PC-3 (cell line): ENCODE measurements at regions not wholly inside any gene's neighbourhood (a gene's known extent, or its start where the extent isn't known, plus 50 kb on each side); places are given as distances from the start of the nearest gene placed in this dataset.

Experiments used
- CTCF ChIP-seq: fragments of 300-600 bp; sonication (generic); conservative IDR thresholded peaks from 2 replicates; pipeline ENCODE4 v1.5.1; 2017; ENCODE audit warnings: antibody characterized with exemption, low read depth, mild to moderate bottlenecking, low read length
- EZH2phosphoT487 ChIP-seq: fragments of 300-600 bp; sonication (generic); IDR thresholded peaks from 2 replicates; pipeline ENCODE4 v1.6.1; 2018; ENCODE audit warnings: mild to moderate bottlenecking, antibody characterized with exemption, low read length, borderline replicate concordance

GRCh38 chr4:177938226-177938625, 496.0 kb upstream of the AGA start:
- no peak for TF ChIP-seq CTCF
- TF ChIP-seq EZH2phosphoT487, result no peak
